Activated T-helper 1 cell treated with anti-CD3 and anti-CD28 coated beads, Interleukin-2, amount 50 U/mL, for 16 hours (primary cell): ENCODE measurements at regions not wholly inside any gene's neighbourhood (a gene's known extent, or its start where the extent isn't known, plus 50 kb on each side); places are given as distances from the start of the nearest gene placed in this dataset.

ENCODE experiments used
- DNase-seq, 2 donors: peaks; one replicate each; pipeline ENCODE4 v3.0.0-alpha.2; 2020; ENCODE audit warnings: low read depth in 1 of 2, low spot score in 1 of 2

GRCh38 chr3:66797889-66798560 is 200.1 kb upstream of the KBTBD8 start:
- DNase-seq: no peak

GRCh38 chr3:66800941-66801545 is 197.1 kb upstream of the KBTBD8 start:
- DNase-seq: no peak

GRCh38 chr3:66803206-66803605 is 194.9 kb upstream of the KBTBD8 start:
- no peak for DNase-seq

GRCh38 chr3:66803721-66804695 is 194.1 kb upstream of the KBTBD8 start:
- DNase-seq: no peak

GRCh38 chr3:66808891-66809594 is 189.1 kb upstream of the KBTBD8 start:
- DNase-seq: no peak

GRCh38 chr3:66809595-66809958 is 188.5 kb upstream of the KBTBD8 start:
- DNase-seq: no peak

GRCh38 chr3:66812136-66812535 is 186.0 kb upstream of the KBTBD8 start:
- no peak for DNase-seq

- DNase-seq: no peak
These were observed 185.4 kb upstream of the KBTBD8 start for GRCh38 chr3:66812741-66813140.

GRCh38 chr3:66816090-66816761 is 181.9 kb upstream of the KBTBD8 start:
- DNase-seq: no peak

GRCh38 chr3:66817951-66818557 is 180.1 kb upstream of the KBTBD8 start:
- no peak for DNase-seq

- DNase-seq: no peak
These were observed 178.1 kb upstream of the KBTBD8 start for GRCh38 chr3:66819993-66820501.

- peak; percentile 27 to 35 for DNase-seq
These were observed 175.7 kb upstream of the KBTBD8 start for GRCh38 chr3:66822186-66823008.

- no peak for DNase-seq
These were observed 175.1 kb upstream of the KBTBD8 start for GRCh38 chr3:66823009-66823397.

GRCh38 chr3:66823532-66823931 is 174.6 kb upstream of the KBTBD8 start:
- DNase-seq: no peak

- DNase-seq: no peak
These were observed 172.7 kb upstream of the KBTBD8 start for GRCh38 chr3:66825375-66825774.

GRCh38 chr3:66827726-66828125 is 170.4 kb upstream of the KBTBD8 start:
- DNase-seq: no peak

- DNase-seq: no peak
These were observed 169.8 kb upstream of the KBTBD8 start for GRCh38 chr3:66828303-66828702.

- no peak for DNase-seq
These were observed 167.8 kb upstream of the KBTBD8 start for GRCh38 chr3:66830301-66830700.

GRCh38 chr3:66831931-66832330 is 166.2 kb upstream of the KBTBD8 start:
- no peak for DNase-seq
